Hepatocyte (in vitro differentiated cells): ENCODE measurements at regions not wholly inside any gene's neighbourhood (a gene's known extent, or its start where the extent isn't known, plus 50 kb on each side); places are given as distances from the start of the nearest gene placed in this dataset.
A peak's percentile ranks its signal among the peaks of the same experiment; 100 is the strongest.

Experiments used
- DNase-seq: peaks from one replicate; pipeline ENCODE4 v3.0.0-alpha.2; 2016; ENCODE audit warnings: low spot score
- H2AFZ ChIP-seq: fragments of 200-600 bp; sonication (generic); 2 replicates; pipeline ENCODE4 v1.6.0; 2016; ENCODE audit warnings: antibody characterized with exemption, mild to moderate bottlenecking
- H3K27ac ChIP-seq: fragments of 200-600 bp; sonication (generic); 2 replicates; pipeline ENCODE4 v1.5.1; 2016; ENCODE audit warnings: mild to moderate bottlenecking
- H3K27me3 ChIP-seq: fragments of 200-600 bp; sonication (generic); 2 replicates; pipeline ENCODE4 v1.6.1; 2016
- H3K36me3 ChIP-seq: fragments of 200-600 bp; sonication (generic); replicated peaks from 2 replicates; pipeline ENCODE4 v1.5.1; 2016; ENCODE audit warnings: low read depth; ENCODE audit not compliant: insufficient read depth
- H3K4me1 ChIP-seq: fragments of 200-600 bp; sonication (generic); 2 replicates; pipeline ENCODE4 v1.5.1; 2016; ENCODE audit warnings: mild to moderate bottlenecking, moderate library complexity; ENCODE audit not compliant: insufficient read depth
- H3K4me2 ChIP-seq: fragments of 200-600 bp; sonication (generic); 2 replicates; pipeline ENCODE4 v1.6.0; 2016
- H3K4me3 ChIP-seq: fragments of 200-600 bp; sonication (generic); 2 replicates; pipeline ENCODE4 v1.5.1; 2016; ENCODE audit warnings: mild to moderate bottlenecking
- H3K79me2 ChIP-seq: fragments of 200-600 bp; sonication (generic); 2 replicates; pipeline ENCODE4 v1.6.0; 2017; ENCODE audit warnings: mild to moderate bottlenecking
- H3K9me2 ChIP-seq: fragments of 200-600 bp; sonication (generic); replicated peaks from 2 replicates; pipeline ENCODE4 v1.6.0; 2017; ENCODE audit warnings: mild to moderate bottlenecking; ENCODE audit not compliant: insufficient read depth
- H3K9me3 ChIP-seq: fragments of 200-600 bp; sonication (generic); 2 replicates; pipeline ENCODE4 v1.5.1; 2016; ENCODE audit warnings: low read depth, mild to moderate bottlenecking
- H4K20me1 ChIP-seq: fragments of 200-600 bp; sonication (generic); 2 replicates; pipeline ENCODE4 v1.6.0; 2016; ENCODE audit warnings: mild to moderate bottlenecking; ENCODE audit not compliant: insufficient read depth, poor library complexity, severe bottlenecking
- EZH2 ChIP-seq: fragments of 200-600 bp; sonication (generic); IDR thresholded peaks from 2 replicates; pipeline ENCODE4 v1.6.1; 2016; ENCODE audit warnings: antibody characterized with exemption, mild to moderate bottlenecking, borderline replicate concordance
- EZH2phosphoT487 ChIP-seq: fragments of 200-600 bp; sonication (generic); IDR thresholded peaks from one replicate; pipeline ENCODE4 v1.6.1; 2018; ENCODE audit warnings: antibody characterized with exemption, mild to moderate bottlenecking, low read depth, moderate library complexity; ENCODE audit not compliant: unreplicated experiment, severe bottlenecking
- WGBS: methylation state at CpG from one replicate; pipeline ENCODE4 v1.1.6; 2016; ENCODE audit warnings: low lambda C conversion rate; ENCODE audit errors: missing lambda C conversion rate; 5-methylcytosine and 5-hydroxymethylcytosine counted together
- TF ChIP-seq, protein P1 (sequence below): fragments of 200-600 bp; sonication (generic); IDR thresholded peaks from 2 replicates; pipeline ENCODE4 v1.5.1; 2016; ENCODE audit warnings: antibody characterized with exemption, mild to moderate bottlenecking; ENCODE audit not compliant: poor library complexity

DNA sequence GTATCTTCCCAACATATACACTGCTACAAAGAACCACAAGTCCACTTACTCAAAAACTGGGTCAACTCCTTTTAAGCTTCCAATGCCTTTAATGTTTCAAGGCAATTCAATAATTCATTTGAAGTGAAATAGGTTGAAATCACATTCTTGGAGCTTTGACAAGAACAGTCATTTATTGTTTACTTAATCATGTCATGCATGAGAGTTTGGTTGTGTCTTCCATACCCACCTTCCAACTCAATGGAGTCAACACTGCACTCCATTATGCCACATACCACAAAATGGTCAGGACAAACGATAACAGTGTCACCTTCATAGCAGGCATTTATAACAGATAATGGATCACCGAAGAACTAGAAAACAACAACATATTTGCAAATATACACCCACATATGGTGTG lies 506.3 kb downstream of the UQCRFS1 start:
- no peaks in the 10 kb centered on the region for H3K27me3 ChIP-seq

DNA sequence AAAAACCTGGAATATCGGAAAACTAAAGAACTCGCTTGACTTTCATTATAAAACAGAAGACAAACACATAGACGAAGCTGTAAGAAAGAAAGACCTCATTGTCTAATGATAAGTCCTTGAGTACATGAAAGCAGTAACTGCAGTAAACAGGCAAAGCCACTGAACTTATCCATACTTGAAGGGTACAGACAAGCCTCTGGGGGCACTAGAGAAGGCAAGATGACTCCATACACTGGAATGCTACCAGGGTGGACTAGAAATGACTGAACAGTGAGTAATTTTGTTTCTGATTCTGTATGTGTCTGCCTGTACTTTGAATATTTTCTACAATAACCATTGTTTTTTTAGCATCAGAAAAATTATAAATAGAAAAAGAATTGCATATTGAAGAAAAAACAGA lies 507.9 kb downstream of the UQCRFS1 start:
- Histone ChIP-seq H3K27me3 (no peaks in the 10 kb centered on the region), H3K9me2 (no peaks in the 10 kb centered on the region), H3K79me2 (no peaks in the 10 kb centered on the region), H4K20me1 (no peaks in the 10 kb centered on the region), H3K9me3 (no peaks in the 10 kb centered on the region), H2AFZ (no peak overlapping the region), H3K4me3 (no peak overlapping the region), H3K36me3 (no peaks in the 10 kb centered on the region), H3K4me2 (no peak overlapping the region), H3K4me1 (no peaks in the 10 kb centered on the region), H3K27ac (no peak overlapping the region)
- WGBS, result 58% methylated on average over 3 of the region's 3 CpGs
- DNase-seq, result peak; percentile 66
- TF ChIP-seq EZH2, result no peak
- no peak for TF ChIP-seq EZH2phosphoT487
- TF ChIP-seq, protein P1, sequence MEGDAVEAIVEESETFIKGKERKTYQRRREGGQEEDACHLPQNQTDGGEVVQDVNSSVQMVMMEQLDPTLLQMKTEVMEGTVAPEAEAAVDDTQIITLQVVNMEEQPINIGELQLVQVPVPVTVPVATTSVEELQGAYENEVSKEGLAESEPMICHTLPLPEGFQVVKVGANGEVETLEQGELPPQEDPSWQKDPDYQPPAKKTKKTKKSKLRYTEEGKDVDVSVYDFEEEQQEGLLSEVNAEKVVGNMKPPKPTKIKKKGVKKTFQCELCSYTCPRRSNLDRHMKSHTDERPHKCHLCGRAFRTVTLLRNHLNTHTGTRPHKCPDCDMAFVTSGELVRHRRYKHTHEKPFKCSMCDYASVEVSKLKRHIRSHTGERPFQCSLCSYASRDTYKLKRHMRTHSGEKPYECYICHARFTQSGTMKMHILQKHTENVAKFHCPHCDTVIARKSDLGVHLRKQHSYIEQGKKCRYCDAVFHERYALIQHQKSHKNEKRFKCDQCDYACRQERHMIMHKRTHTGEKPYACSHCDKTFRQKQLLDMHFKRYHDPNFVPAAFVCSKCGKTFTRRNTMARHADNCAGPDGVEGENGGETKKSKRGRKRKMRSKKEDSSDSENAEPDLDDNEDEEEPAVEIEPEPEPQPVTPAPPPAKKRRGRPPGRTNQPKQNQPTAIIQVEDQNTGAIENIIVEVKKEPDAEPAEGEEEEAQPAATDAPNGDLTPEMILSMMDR, result peak; percentile 44

More for the DNA sequence above, 506.3 kb downstream of the UQCRFS1 start:
- H3K79me2 ChIP-seq, result no peaks in the 10 kb centered on the region
- H3K36me3 ChIP-seq, result no peaks in the 10 kb centered on the region
- 91% methylated on average over 2 of the region's 2 CpGs for WGBS
- H3K4me1 ChIP-seq, result no peaks in the 10 kb centered on the region
- no peaks in the 10 kb centered on the region for H4K20me1 ChIP-seq
- no peak overlapping the region for H3K4me2 ChIP-seq
- DNase-seq, result no peak
- no peaks in the 10 kb centered on the region for H3K9me2 ChIP-seq
- H3K27ac ChIP-seq, result no peak overlapping the region
- no peak overlapping the region for H3K4me3 ChIP-seq
- no peak overlapping the region for H2AFZ ChIP-seq
- TF ChIP-seq EZH2, result no peak
- TF ChIP-seq, protein P1, result no peak
- no peak for TF ChIP-seq EZH2phosphoT487
- no peaks in the 10 kb centered on the region for H3K9me3 ChIP-seq

DNA sequence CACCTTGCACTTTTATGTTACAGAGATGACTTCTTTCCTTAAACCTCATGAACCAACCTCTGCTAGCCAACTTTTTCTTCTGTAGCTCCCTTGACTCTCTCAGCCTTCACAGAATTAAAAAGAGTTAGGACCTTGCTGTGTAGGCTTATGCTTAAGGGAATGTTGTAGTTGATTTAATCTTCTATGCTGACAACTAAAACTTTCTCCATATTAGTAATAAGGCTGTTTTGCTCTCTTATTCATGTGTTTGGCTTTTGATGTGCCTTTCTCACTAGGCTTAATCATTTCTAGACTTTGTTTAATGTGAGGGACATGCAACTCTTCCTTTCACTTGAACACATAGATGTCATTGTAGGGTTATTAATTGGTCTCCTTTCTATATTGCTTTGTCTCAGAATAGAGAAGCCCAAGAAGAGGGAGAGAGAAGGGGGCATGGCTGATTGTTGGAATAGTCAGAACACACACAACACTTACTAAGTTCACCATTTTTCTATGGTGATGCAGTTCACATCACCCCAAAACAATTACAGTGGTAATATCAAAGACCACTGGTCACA lies 509.5 kb downstream of the UQCRFS1 start:
- H3K27me3 ChIP-seq, result no peaks in the 10 kb centered on the region
- no peaks in the 10 kb centered on the region for H3K36me3 ChIP-seq
- no peak overlapping the region for H3K27ac ChIP-seq
- no peaks in the 10 kb centered on the region for H3K9me2 ChIP-seq
- no peak overlapping the region for H3K4me3 ChIP-seq
- TF ChIP-seq, protein P1, result no peak
- TF ChIP-seq EZH2phosphoT487 (no peak), EZH2 (no peak)
- no peaks in the 10 kb centered on the region for H3K4me1 ChIP-seq
- no peak overlapping the region for H3K4me2 ChIP-seq
- no peak overlapping the region for H2AFZ ChIP-seq
- H3K9me3 ChIP-seq, result no peaks in the 10 kb centered on the region
- no peaks in the 10 kb centered on the region for H4K20me1 ChIP-seq
- no peaks in the 10 kb centered on the region for H3K79me2 ChIP-seq
- DNase-seq, result no peak

DNA sequence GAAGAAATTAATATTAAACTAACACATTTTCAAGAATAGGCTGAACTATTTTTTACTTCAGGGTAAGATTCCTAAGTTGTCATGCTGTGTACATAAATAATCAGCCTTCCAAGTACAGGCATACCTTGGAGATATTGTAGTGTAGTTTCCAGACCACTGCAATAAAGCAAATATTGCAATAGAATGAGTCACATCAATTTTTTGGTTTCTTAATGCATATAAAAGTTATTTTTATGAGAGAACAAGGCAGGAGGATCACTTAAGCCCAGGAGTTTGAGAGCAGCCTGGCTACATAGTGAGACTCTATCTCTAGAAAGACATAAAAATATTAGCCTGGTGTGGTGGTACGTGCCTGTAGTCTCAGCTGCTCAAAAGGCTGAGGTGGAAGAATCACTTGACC lies 511.5 kb downstream of the UQCRFS1 start:
- TF ChIP-seq EZH2 (no peak), EZH2phosphoT487 (no peak)
- TF ChIP-seq, protein P1, result no peak
- Histone ChIP-seq H3K27me3 (no peaks in the 10 kb centered on the region), H3K9me3 (no peaks in the 10 kb centered on the region), H3K36me3 (no peaks in the 10 kb centered on the region), H3K4me1 (no peaks in the 10 kb centered on the region), H3K4me3 (no peak overlapping the region), H2AFZ (no peak overlapping the region), H3K79me2 (no peaks in the 10 kb centered on the region), H4K20me1 (no peaks in the 10 kb centered on the region), H3K4me2 (no peak overlapping the region), H3K27ac (no peak overlapping the region), H3K9me2 (no peaks in the 10 kb centered on the region)
- WGBS, result 64% methylated on average over 1 of the region's 1 CpG
- no peak for DNase-seq
